ENCODE measurements at regions not wholly inside any gene's neighbourhood (a gene's known extent, or its start where the extent isn't known, plus 50 kb on each side); places are given as distances from the start of the nearest gene placed in this dataset.
A peak's percentile ranks its signal among the peaks of the same experiment; 100 is the strongest.
"Not testable (repeated sequence)": the region's sequence is repeated elsewhere in the genome, so short reads cannot be mapped to it uniquely, and the experiment has no call there.

GRCh38 chr13:53101883-53102282 is 73.3 kb downstream of the OLFM4 start:
- Histone ChIP-seq H3K4me1 (ENCODE audit: insufficient read depth, low read length) (no peaks in the 10 kb centered on the region), H3K4me3 (ENCODE audit: low read length) (no peak overlapping the region), H3K9me3 (ENCODE audit: low read length) (no peaks in the 10 kb centered on the region), H3K27me3 (ENCODE audit: insufficient read depth, low read length, poor library complexity, severe bottlenecking) (no peaks in the 10 kb centered on the region), H3K27ac (ENCODE audit: low read depth, low read length) (no peak overlapping the region), H3K36me3 (ENCODE audit: insufficient read depth, low read length) (no peaks in the 10 kb centered on the region)
- POLR2A ChIA-PET, result no interaction called here
- CTCF ChIA-PET, result no interaction called here
- H3K27ac Mint-ChIP-seq, result no peak overlapping the region
- no peaks in the 10 kb centered on the region for H3K36me3 Mint-ChIP-seq
- no peak overlapping the region for H3K4me3 Mint-ChIP-seq
- no peak for DNase-seq
- no peaks in the 10 kb centered on the region for H3K4me1 Mint-ChIP-seq
- peaks cover 2 to 8% (median 5%) of the 10 kb centered on the region in 5 donors for H3K9me3 Mint-ChIP-seq
- H3K27me3 Mint-ChIP-seq, result peaks cover 0 to 4% of the 10 kb centered on the region in 2 donors

- no peaks in the 10 kb centered on the region for H3K4me1 ChIP-seq (ENCODE audit: insufficient read depth, low read length)
- no peaks in the 10 kb centered on the region for H3K36me3 ChIP-seq (ENCODE audit: insufficient read depth, low read length)
- H3K27me3 ChIP-seq (ENCODE audit: insufficient read depth, low read length, poor library complexity, severe bottlenecking), result no peaks in the 10 kb centered on the region
- no peak overlapping the region for H3K27ac ChIP-seq (ENCODE audit: low read depth, low read length)
- no peak overlapping the region for H3K4me3 Mint-ChIP-seq
- DNase-seq, result no peak
- POLR2A ChIA-PET, result no interaction called here
- H3K27me3 Mint-ChIP-seq, result peaks cover 0 to 4% of the 10 kb centered on the region in 2 donors
- no peaks in the 10 kb centered on the region for H3K9me3 ChIP-seq (ENCODE audit: low read length)
- peak overlapping the region in 1 of 8 donors; percentile 79 for H3K27ac Mint-ChIP-seq
- peaks cover 0 to 3% (median 2%) of the 10 kb centered on the region in 5 donors for H3K9me3 Mint-ChIP-seq
- CTCF ChIA-PET, result no interaction called here
- no peaks in the 10 kb centered on the region for H3K4me1 Mint-ChIP-seq
- H3K36me3 Mint-ChIP-seq, result no peaks in the 10 kb centered on the region
- H3K4me3 ChIP-seq (ENCODE audit: low read length), result no peak overlapping the region
Observed at GRCh38 chr13:53104136-53104535, 75.5 kb downstream of the OLFM4 start.

- ChIA-PET CTCF (no interaction called here), POLR2A (no interaction called here)
Observed at GRCh38 chr13:53105477-53105876, 76.9 kb downstream of the OLFM4 start.

GRCh38 chr13:53105890-53106289 is 77.3 kb downstream of the OLFM4 start:
- Histone ChIP-seq H3K27ac (ENCODE audit: low read depth, low read length) (no peak overlapping the region), H3K9me3 (ENCODE audit: low read length) (no peaks in the 10 kb centered on the region), H3K27me3 (ENCODE audit: insufficient read depth, low read length, poor library complexity, severe bottlenecking) (no peaks in the 10 kb centered on the region), H3K4me3 (ENCODE audit: low read length) (no peak overlapping the region), H3K36me3 (ENCODE audit: insufficient read depth, low read length) (no peaks in the 10 kb centered on the region), H3K4me1 (ENCODE audit: insufficient read depth, low read length) (no peaks in the 10 kb centered on the region)
- Mint-ChIP-seq H3K4me1 (no peaks in the 10 kb centered on the region), H3K36me3 (no peaks in the 10 kb centered on the region), H3K4me3 (no peak overlapping the region), H3K27ac (no peak overlapping the region), H3K27me3 (no peaks in the 10 kb centered on the region), H3K9me3 (peaks cover 0 to 3% (median 0%) of the 10 kb centered on the region in 5 donors)
- ChIA-PET POLR2A (no interaction called here), CTCF (no interaction called here)
- no peak for DNase-seq

More at GRCh38 chr13:53105477-53105876, 76.9 kb downstream of the OLFM4 start:
- peaks cover 0 to 3% (median 0%) of the 10 kb centered on the region in 5 donors for H3K9me3 Mint-ChIP-seq
- Histone ChIP-seq H3K27me3 (ENCODE audit: insufficient read depth, low read length, poor library complexity, severe bottlenecking) (no peaks in the 10 kb centered on the region), H3K4me1 (ENCODE audit: insufficient read depth, low read length) (no peaks in the 10 kb centered on the region), H3K9me3 (ENCODE audit: low read length) (no peaks in the 10 kb centered on the region), H3K36me3 (ENCODE audit: insufficient read depth, low read length) (no peaks in the 10 kb centered on the region), H3K4me3 (ENCODE audit: low read length) (no peak overlapping the region), H3K27ac (ENCODE audit: low read depth, low read length) (no peak overlapping the region)
- no peaks in the 10 kb centered on the region for H3K36me3 Mint-ChIP-seq
- no peak overlapping the region for H3K4me3 Mint-ChIP-seq
- H3K27me3 Mint-ChIP-seq, result no peaks in the 10 kb centered on the region
- no peaks in the 10 kb centered on the region for H3K4me1 Mint-ChIP-seq
- no peak for DNase-seq
- H3K27ac Mint-ChIP-seq, result no peak overlapping the region

- Mint-ChIP-seq H3K4me1 (no peaks in the 10 kb centered on the region), H3K9me3 (peaks cover 0 to 3% (median 0%) of the 10 kb centered on the region in 5 donors), H3K4me3 (no peak overlapping the region), H3K36me3 (no peaks in the 10 kb centered on the region), H3K27ac (no peak overlapping the region), H3K27me3 (no peaks in the 10 kb centered on the region)
- ChIA-PET POLR2A (no interaction called here), CTCF (no interaction called here)
- no peak for DNase-seq
- Histone ChIP-seq H3K4me3 (ENCODE audit: low read length) (no peak overlapping the region), H3K4me1 (ENCODE audit: insufficient read depth, low read length) (no peaks in the 10 kb centered on the region), H3K27ac (ENCODE audit: low read depth, low read length) (no peak overlapping the region), H3K9me3 (ENCODE audit: low read length) (no peaks in the 10 kb centered on the region), H3K36me3 (ENCODE audit: insufficient read depth, low read length) (no peaks in the 10 kb centered on the region), H3K27me3 (ENCODE audit: insufficient read depth, low read length, poor library complexity, severe bottlenecking) (no peaks in the 10 kb centered on the region)
Observed at GRCh38 chr13:53110181-53110580, 81.6 kb downstream of the OLFM4 start.

- no peak overlapping the region for H3K27ac Mint-ChIP-seq
- Histone ChIP-seq H3K27ac (ENCODE audit: low read depth, low read length) (no peak overlapping the region), H3K9me3 (ENCODE audit: low read length) (no peaks in the 10 kb centered on the region), H3K36me3 (ENCODE audit: insufficient read depth, low read length) (no peaks in the 10 kb centered on the region), H3K4me3 (ENCODE audit: low read length) (no peak overlapping the region), H3K4me1 (ENCODE audit: insufficient read depth, low read length) (no peaks in the 10 kb centered on the region), H3K27me3 (ENCODE audit: insufficient read depth, low read length, poor library complexity, severe bottlenecking) (no peaks in the 10 kb centered on the region)
- peaks cover 0 to 3% (median 0%) of the 10 kb centered on the region in 5 donors for H3K9me3 Mint-ChIP-seq
- no peak for DNase-seq
- no peaks in the 10 kb centered on the region for H3K4me1 Mint-ChIP-seq
- ChIA-PET CTCF (no interaction called here), POLR2A (no interaction called here)
- H3K4me3 Mint-ChIP-seq, result no peak overlapping the region
- no peaks in the 10 kb centered on the region for H3K36me3 Mint-ChIP-seq
- H3K27me3 Mint-ChIP-seq, result no peaks in the 10 kb centered on the region
Observed at GRCh38 chr13:53110614-53111013, 82.0 kb downstream of the OLFM4 start.

GRCh38 chr13:53112522-53112921 is 83.9 kb downstream of the OLFM4 start:
- Histone ChIP-seq H3K4me3 (ENCODE audit: low read length) (no peak overlapping the region), H3K4me1 (ENCODE audit: insufficient read depth, low read length) (no peaks in the 10 kb centered on the region), H3K9me3 (ENCODE audit: low read length) (no peaks in the 10 kb centered on the region), H3K27me3 (ENCODE audit: insufficient read depth, low read length, poor library complexity, severe bottlenecking) (no peaks in the 10 kb centered on the region), H3K27ac (ENCODE audit: low read depth, low read length) (no peak overlapping the region), H3K36me3 (ENCODE audit: insufficient read depth, low read length) (no peaks in the 10 kb centered on the region)
- ChIA-PET CTCF (no interaction called here), POLR2A (no interaction called here)
- no peaks in the 10 kb centered on the region for H3K4me1 Mint-ChIP-seq
- no peaks in the 10 kb centered on the region for H3K27me3 Mint-ChIP-seq
- H3K9me3 Mint-ChIP-seq, result peaks cover 0 to 3% (median 0%) of the 10 kb centered on the region in 5 donors
- H3K4me3 Mint-ChIP-seq, result no peak overlapping the region
- H3K27ac Mint-ChIP-seq, result peak overlapping the region in 1 of 8 donors; percentile 94
- DNase-seq, result no peak
- H3K36me3 Mint-ChIP-seq, result no peaks in the 10 kb centered on the region

- POLR2A ChIA-PET; H3K27me3 ChIP-seq (ENCODE audit: insufficient read depth, low read length, poor library complexity, severe bottlenecking); H3K4me1 ChIP-seq (ENCODE audit: insufficient read depth, low read length); H3K4me1 Mint-ChIP-seq; H3K36me3 ChIP-seq (ENCODE audit: insufficient read depth, low read length); H3K4me3 ChIP-seq (ENCODE audit: low read length); H3K27ac ChIP-seq (ENCODE audit: low read depth, low read length); H3K9me3 ChIP-seq (ENCODE audit: low read length); H3K9me3 Mint-ChIP-seq; H3K27me3 Mint-ChIP-seq; H3K27ac Mint-ChIP-seq; DNase-seq; CTCF ChIA-PET; H3K4me3 Mint-ChIP-seq; H3K36me3 Mint-ChIP-seq: not testable (repeated sequence)
Observed at GRCh38 chr13:53117048-53117447, 88.4 kb downstream of the OLFM4 start.

GRCh38 chr13:53121131-53121773 is 92.6 kb downstream of the OLFM4 start:
- peaks cover 0 to 7% (median 3%) of the 10 kb centered on the region in 5 donors for H3K9me3 Mint-ChIP-seq
- Histone ChIP-seq H3K27ac (ENCODE audit: low read depth, low read length) (no peak overlapping the region), H3K27me3 (ENCODE audit: insufficient read depth, low read length, poor library complexity, severe bottlenecking) (no peaks in the 10 kb centered on the region), H3K4me1 (ENCODE audit: insufficient read depth, low read length) (no peaks in the 10 kb centered on the region), H3K36me3 (ENCODE audit: insufficient read depth, low read length) (no peaks in the 10 kb centered on the region), H3K4me3 (ENCODE audit: low read length) (no peak overlapping the region), H3K9me3 (ENCODE audit: low read length) (no peaks in the 10 kb centered on the region)
- CTCF ChIA-PET, result no interaction called here
- DNase-seq, result no peak
- no peak overlapping the region for H3K4me3 Mint-ChIP-seq
- POLR2A ChIA-PET, result no interaction called here
- H3K27me3 Mint-ChIP-seq, result no peaks in the 10 kb centered on the region
- H3K27ac Mint-ChIP-seq, result no peak overlapping the region
- H3K4me1 Mint-ChIP-seq, result no peaks in the 10 kb centered on the region
- H3K36me3 Mint-ChIP-seq, result no peaks in the 10 kb centered on the region

Data from CD8-positive, alpha-beta memory T cell (primary cell).